ENCODE measurements at regions not wholly inside any gene's neighbourhood (a gene's known extent, or its start where the extent isn't known, plus 50 kb on each side); places are given as distances from the start of the nearest gene placed in this dataset.
"Not testable (repeated sequence)": the region's sequence is repeated elsewhere in the genome, so short reads cannot be mapped to it uniquely, and the experiment has no call there.

GRCh38 chr16:77002644-77003043 lies 188.3 kb upstream of the MON1B start:
- no peak for DNase-seq

- DNase-seq: no peak
Observed at GRCh38 chr16:77009453-77009852, 181.5 kb upstream of the MON1B start.

GRCh38 chr16:77014441-77014840 lies 176.5 kb upstream of the MON1B start:
- no peak for DNase-seq

GRCh38 chr16:77030600-77030999 lies 160.4 kb upstream of the MON1B start:
- DNase-seq: no peak

- DNase-seq: no peak
Observed at GRCh38 chr16:77033516-77033915, 157.5 kb upstream of the MON1B start.

- DNase-seq: no peak
Observed at GRCh38 chr16:77035361-77035760, 155.6 kb upstream of the MON1B start.

- DNase-seq: no peak
Observed at GRCh38 chr16:77037696-77038347, 153.2 kb upstream of the MON1B start.

GRCh38 chr16:77041468-77041867 lies 149.5 kb upstream of the MON1B start:
- no peak for DNase-seq

- no peak for DNase-seq
Observed at GRCh38 chr16:77043076-77043475, 147.9 kb upstream of the MON1B start.

GRCh38 chr16:77046206-77046605 lies 144.8 kb upstream of the MON1B start:
- no peak for DNase-seq

GRCh38 chr16:77048085-77048484 lies 142.9 kb upstream of the MON1B start:
- no peak for DNase-seq

- DNase-seq: no peak
Observed at GRCh38 chr16:77049577-77049976, 141.4 kb upstream of the MON1B start.

GRCh38 chr16:77056597-77056996 lies 134.4 kb upstream of the MON1B start:
- not testable (repeated sequence) for DNase-seq

GRCh38 chr16:77057161-77057774 lies 133.7 kb upstream of the MON1B start:
- no peak for DNase-seq

- peak; percentile 28 for DNase-seq
Observed at GRCh38 chr16:77059446-77059845, 131.5 kb upstream of the MON1B start.

- no peak for DNase-seq
Observed at GRCh38 chr16:77060614-77061013, 130.4 kb upstream of the MON1B start.

GRCh38 chr16:77062878-77063675 lies 127.9 kb upstream of the MON1B start:
- no peak for DNase-seq

GRCh38 chr16:77063676-77064016 lies 127.3 kb upstream of the MON1B start:
- DNase-seq: no peak

- no peak for DNase-seq
Observed at GRCh38 chr16:77064037-77064436, 127.0 kb upstream of the MON1B start.

GRCh38 chr16:77066896-77067496 lies 124.0 kb upstream of the MON1B start:
- no peak for DNase-seq

GRCh38 chr16:77067900-77068299 lies 123.1 kb upstream of the MON1B start:
- no peak for DNase-seq

GRCh38 chr16:77068402-77068801 lies 122.6 kb upstream of the MON1B start:
- DNase-seq: no peak

- DNase-seq: no peak
Observed at GRCh38 chr16:77069929-77070328, 121.1 kb upstream of the MON1B start.

GRCh38 chr16:77070683-77071082 lies 120.3 kb upstream of the MON1B start:
- no peak for DNase-seq

All from NCI-H2029 treated with DMSO at 0.1 percent for 48 hours (cell line).